ENCODE measurements at regions not wholly inside any gene's neighbourhood (a gene's known extent, or its start where the extent isn't known, plus 50 kb on each side); places are given as distances from the start of the nearest gene placed in this dataset.

- Histone ChIP-seq H3K27ac (ENCODE audit: low read depth, low read length) (no peak overlapping the region), H3K4me2 (ENCODE audit: insufficient read depth in 1 of 2, low read depth in 2 of 2, low read length in 2 of 2) (no peak overlapping the region), H3K79me1 (ENCODE audit: low read depth, low read length) (no peaks in the 10 kb centered on the region), H3K4ac (replicated peaks; ENCODE audit: insufficient read length, low read depth, low read length) (no peak overlapping the region), H3K27me3 (replicated peaks in 1 of 4; ENCODE audit: control insufficient read depth in 3 of 4, extremely low read depth in 1 of 4, insufficient read depth in 3 of 4, low read length in 3 of 4) (no peaks in the 10 kb centered on the region), H2BK120ac (replicated peaks; ENCODE audit: low read depth, low read length) (no peak overlapping the region), H4K5ac (ENCODE audit: insufficient read length, low read depth, low read length) (no peak overlapping the region), H3K4me3 (ENCODE audit: extremely low read depth in 1 of 4, insufficient read depth in 2 of 4, low read depth in 3 of 4, low read length in 4 of 4) (no peak overlapping the region), H2AK5ac (ENCODE audit: low read depth, low read length) (no peak overlapping the region), H3K14ac (ENCODE audit: insufficient read length) (no peak overlapping the region), H3K9me3 (ENCODE audit: insufficient read depth in 2 of 2, low read depth in 1 of 2, low read length in 1 of 2) (no peaks in the 10 kb centered on the region), H2BK5ac (ENCODE audit: low read depth, low read length) (no peak overlapping the region), H2BK12ac (ENCODE audit: low read depth, low read length) (no peak overlapping the region), H2BK20ac (ENCODE audit: low read length) (no peak overlapping the region), H2BK15ac (ENCODE audit: low read length) (no peak overlapping the region), H3K9ac (replicated peaks in 1 of 4; ENCODE audit: extremely low read depth in 1 of 4, low read depth in 3 of 4, low read length in 3 of 4) (no peak overlapping the region), H3K23me2 (ENCODE audit: low read depth, low read length) (no peaks in the 10 kb centered on the region), H4K8ac (ENCODE audit: extremely low read depth, insufficient read depth, low read length) (no peak overlapping the region), H2AFZ (ENCODE audit: low read length) (0 out of 2 replicates have a peak overlapping the region, but pooled peaks have one; percentile 78), H3K56ac (replicated peaks; ENCODE audit: insufficient read length, low read depth, low read length) (no peak overlapping the region), H4K20me1 (replicated peaks in 1 of 2; ENCODE audit: control insufficient read depth in 1 of 2, insufficient read depth in 2 of 2, low read length in 2 of 2) (no peaks in the 10 kb centered on the region), H3K36me3 (ENCODE audit: control insufficient read depth in 2 of 4, insufficient read depth in 4 of 4, low read length in 3 of 4) (no peaks in the 10 kb centered on the region), H4K91ac (replicated peaks; ENCODE audit: insufficient read length, low read length) (no peak overlapping the region), H3K23ac (ENCODE audit: insufficient read length) (no peak overlapping the region), H3K79me2 (ENCODE audit: control insufficient read depth in 1 of 2, insufficient read depth in 2 of 2, low read length in 2 of 2) (no peaks in the 10 kb centered on the region), H3K4me1 (replicated peaks in 1 of 4; ENCODE audit: control insufficient read depth in 3 of 4, insufficient read depth in 4 of 4, low read length in 3 of 4) (no peaks in the 10 kb centered on the region), H3K18ac (ENCODE audit: extremely low read depth, low read length) (no peak overlapping the region)
- ChIA-PET POLR2A (ENCODE audit: partially characterized antibody) (no interaction called here), CTCF (ENCODE audit: partially characterized antibody) (interaction anchor here (0.8 to 1.0 kb wide), 2 partner anchors 77 to 128 kb away, joined by 3 read pairs; no protein-coding TSS in a partner anchor)
- FAIRE-seq (no peak), DNase-seq (ENCODE audit: low read depth in 1 of 2, low spot score in 2 of 2) (no peak)
- TF ChIP-seq SP2 (IDR thresholded peaks at IDR 0.05; ENCODE audit: low read length): no peak
- no peak for TF ChIP-seq EGR1 (IDR thresholded peaks at IDR 0.05; ENCODE audit: borderline replicate concordance, low read depth, low read length)
- TF ChIP-seq SRF (IDR thresholded peaks at IDR 0.05; ENCODE audit: low read depth, low read length): no peak
- TF ChIP-seq SUZ12 (IDR thresholded peaks at IDR 0.05; ENCODE audit: low read length): no peak
- no peak for TF ChIP-seq JUND (IDR thresholded peaks at IDR 0.05; ENCODE audit: low read length)
- TF ChIP-seq CTBP2 (IDR thresholded peaks at IDR 0.05; ENCODE audit: borderline replicate concordance, insufficient read depth, insufficient read length, low read length): no peak
- WGBS, 2 experiments (ENCODE audit: extremely low coverage in 1 of 2, insufficient coverage in 1 of 2, insufficient read length in 1 of 2, insufficient replicate concordance in 2 of 2, low coverage in 1 of 2, low lambda C conversion rate in 2 of 2, missing lambda C conversion rate in 1 of 2): 79% methylated on average over 5 of the region's 5 CpGs; no CpG with 5 or more reads in 1 of the 2 experiments
Observed at GRCh38 chr2:34853646-34854045, 1254.5 kb upstream of the FAM98A start.

Measured in H1 (cell line).